ENCODE measurements at regions not wholly inside any gene's neighbourhood (a gene's known extent, or its start where the extent isn't known, plus 50 kb on each side); places are given as distances from the start of the nearest gene placed in this dataset.

- Histone ChIP-seq H2BK20ac (ENCODE audit: low read depth, low read length, poor library complexity, severe bottlenecking) (no peak overlapping the region), H3K27ac (ENCODE audit: insufficient read length, low read depth, low read length) (no peak overlapping the region), H3K56ac (ENCODE audit: insufficient read length, low read depth, low read length) (no peak overlapping the region), H3K4me2 (ENCODE audit: insufficient read depth, insufficient read length, low read length) (no peak overlapping the region), H3K14ac (ENCODE audit: insufficient read depth, low read length) (no peak overlapping the region), H3K4me1 (ENCODE audit: insufficient read depth, low read length) (peaks cover 6% of the 10 kb centered on the region; the same call in 1 of the 2 replicates), H4K8ac (replicated peaks; ENCODE audit: insufficient read length, low read depth, low read length) (no peak overlapping the region), H3K27me3 (ENCODE audit: insufficient read depth, low read length) (no peaks in the 10 kb centered on the region), H4K91ac (ENCODE audit: insufficient read length, low read depth, low read length) (no peak overlapping the region), H2BK120ac (ENCODE audit: low read depth, low read length, poor library complexity, severe bottlenecking) (no peak overlapping the region), H2BK5ac (ENCODE audit: insufficient read length, low read length) (no peak overlapping the region), H3K4ac (ENCODE audit: low read depth, low read length) (no peak overlapping the region), H2AK5ac (ENCODE audit: insufficient read length, low read length) (no peak overlapping the region), H3K79me2 (ENCODE audit: insufficient read depth, low read length) (no peaks in the 10 kb centered on the region), H4K20me1 (ENCODE audit: control insufficient read depth, insufficient read depth, insufficient read length) (no peaks in the 10 kb centered on the region), H3K23me2 (ENCODE audit: insufficient read length, low read depth, low read length, poor library complexity, severe bottlenecking) (no peaks in the 10 kb centered on the region), H2BK15ac (ENCODE audit: low read depth, low read length) (no peak overlapping the region), H2AFZ (ENCODE audit: low read length) (no peak overlapping the region), H3K18ac (ENCODE audit: insufficient read length, low read depth, low read length) (no peak overlapping the region), H3K79me1 (ENCODE audit: insufficient read depth, low read depth, low read length, poor library complexity, severe bottlenecking) (no peaks in the 10 kb centered on the region), H4K5ac (ENCODE audit: insufficient read length, low read depth, low read length) (no peak overlapping the region), H3K9me3 (ENCODE audit: control insufficient read depth, low read depth, low read length) (no peaks in the 10 kb centered on the region), H2BK12ac (ENCODE audit: insufficient read length, low read depth, low read length) (no peak overlapping the region), H3K9ac (ENCODE audit: extremely low read depth, insufficient read length, low read length) (no peak overlapping the region), H3T11ph (ENCODE audit: low read length) (no peak overlapping the region), H3K23ac (ENCODE audit: insufficient read length, low read depth, low read length) (no peak overlapping the region)
- Mint-ChIP-seq H3K27me3 (ENCODE audit: low read depth) (peaks cover 2% of the 10 kb centered on the region), H3K4me3 (no peak overlapping the region), H3K4me1 (peaks cover 32 to 38% of the 10 kb centered on the region in 2 experiments), H3K9me3 (no peaks in the 10 kb centered on the region), H3K36me3 (ENCODE audit: insufficient read depth in 1 of 3, low read depth in 3 of 3) (peaks cover 0 to 4% (median 0%) of the 10 kb centered on the region in 3 experiments; a peak in 2 of 7 replicates), H3K27ac (peak overlapping the region in 1 of 3 experiments; percentile 84; a peak in 2 of 7 replicates)
- TF ChIP-seq, protein P1, sequence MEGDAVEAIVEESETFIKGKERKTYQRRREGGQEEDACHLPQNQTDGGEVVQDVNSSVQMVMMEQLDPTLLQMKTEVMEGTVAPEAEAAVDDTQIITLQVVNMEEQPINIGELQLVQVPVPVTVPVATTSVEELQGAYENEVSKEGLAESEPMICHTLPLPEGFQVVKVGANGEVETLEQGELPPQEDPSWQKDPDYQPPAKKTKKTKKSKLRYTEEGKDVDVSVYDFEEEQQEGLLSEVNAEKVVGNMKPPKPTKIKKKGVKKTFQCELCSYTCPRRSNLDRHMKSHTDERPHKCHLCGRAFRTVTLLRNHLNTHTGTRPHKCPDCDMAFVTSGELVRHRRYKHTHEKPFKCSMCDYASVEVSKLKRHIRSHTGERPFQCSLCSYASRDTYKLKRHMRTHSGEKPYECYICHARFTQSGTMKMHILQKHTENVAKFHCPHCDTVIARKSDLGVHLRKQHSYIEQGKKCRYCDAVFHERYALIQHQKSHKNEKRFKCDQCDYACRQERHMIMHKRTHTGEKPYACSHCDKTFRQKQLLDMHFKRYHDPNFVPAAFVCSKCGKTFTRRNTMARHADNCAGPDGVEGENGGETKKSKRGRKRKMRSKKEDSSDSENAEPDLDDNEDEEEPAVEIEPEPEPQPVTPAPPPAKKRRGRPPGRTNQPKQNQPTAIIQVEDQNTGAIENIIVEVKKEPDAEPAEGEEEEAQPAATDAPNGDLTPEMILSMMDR (conservative IDR thresholded peaks at IDR 0.05): peak; percentile 46; the same call in 2 of the 3 replicates
- DNase-seq: no peak
- no CpG with 5 or more reads among the region's 20 CpGs for WGBS (ENCODE audit: extremely low coverage, insufficient read length, low lambda C conversion rate)
Measured at GRCh38 chr11:70739811-70740487, 341.6 kb downstream of the CTTN start.
